ENCODE measurements at regions not wholly inside any gene's neighbourhood (a gene's known extent, or its start where the extent isn't known, plus 50 kb on each side); places are given as distances from the start of the nearest gene placed in this dataset.
"Not testable (repeated sequence)": the region's sequence is repeated elsewhere in the genome, so short reads cannot be mapped to it uniquely, and the experiment has no call there.

DNA sequence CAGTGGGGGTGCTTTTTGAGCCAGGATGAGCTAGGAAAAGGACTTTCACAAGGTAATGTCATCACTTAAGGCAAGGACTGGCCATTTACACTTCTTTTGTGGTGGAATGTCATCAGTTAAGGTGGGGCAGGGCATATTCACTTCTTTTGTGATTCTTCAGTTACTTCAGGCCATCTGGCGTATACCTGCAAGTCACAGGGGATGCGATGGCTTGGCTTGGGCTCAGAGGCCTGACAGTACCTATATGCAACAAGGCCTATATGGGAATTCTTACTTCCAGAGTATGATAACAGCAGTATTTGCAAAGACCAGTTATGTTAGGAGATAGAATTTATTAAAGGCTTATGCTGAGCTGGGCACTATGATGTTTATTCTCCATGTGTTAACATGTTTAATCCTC is 731.9 kb upstream of the MBL2 start:
- not testable (repeated sequence) for H3K4me3 ChIP-seq (ENCODE audit: low read depth in 1 of 5, low read length in 5 of 5); H3K9ac ChIP-seq (ENCODE audit: low read length in 5 of 5)

DNA sequence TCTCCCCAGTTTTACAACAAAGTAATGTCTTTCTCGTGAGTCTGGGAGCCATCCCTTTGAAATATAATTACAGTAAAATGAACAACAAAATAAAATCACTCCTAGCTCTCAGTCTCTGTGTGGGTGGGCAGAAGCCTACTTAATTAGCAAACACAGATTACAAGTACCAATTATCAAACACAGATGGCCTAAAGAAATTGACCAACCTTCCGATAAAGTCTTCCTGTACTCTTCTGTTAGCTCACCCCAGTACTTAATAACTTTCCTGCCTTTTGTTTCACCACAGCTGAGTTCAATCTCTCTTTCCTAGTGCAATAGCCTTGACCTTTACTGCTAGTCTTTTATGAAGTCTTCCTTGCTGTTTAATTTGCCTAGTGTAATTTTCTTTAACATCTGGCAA is 719.2 kb upstream of the MBL2 start:
- no peak overlapping the region for H3K27ac ChIP-seq (ENCODE audit: low read depth, low read length)
- H3K36me3 ChIP-seq (ENCODE audit: control insufficient read depth in 5 of 5, insufficient read depth in 5 of 5, low read length in 5 of 5) = no peaks in the 10 kb centered on the region
- no peaks in the 10 kb centered on the region for H3K4me1 ChIP-seq (ENCODE audit: control insufficient read depth in 5 of 5, insufficient read depth in 5 of 5, low read length in 5 of 5)
- H3K4me3 ChIP-seq (ENCODE audit: low read depth in 1 of 5, low read length in 5 of 5) = no peak overlapping the region
- H3K9ac ChIP-seq (ENCODE audit: low read length in 5 of 5) = no peak overlapping the region
- no peaks in the 10 kb centered on the region for H3K27me3 ChIP-seq (ENCODE audit: control insufficient read depth in 5 of 5, insufficient read depth in 4 of 5, low read length in 5 of 5)
- H3K9me3 ChIP-seq (ENCODE audit: control insufficient read depth in 5 of 5, low read length in 5 of 5) = no peaks in the 10 kb centered on the region

More for the DNA sequence above, 731.9 kb upstream of the MBL2 start:
- H3K27me3 ChIP-seq (ENCODE audit: control insufficient read depth in 5 of 5, insufficient read depth in 4 of 5, low read length in 5 of 5); H3K4me1 ChIP-seq (ENCODE audit: control insufficient read depth in 5 of 5, insufficient read depth in 5 of 5, low read length in 5 of 5); H3K36me3 ChIP-seq (ENCODE audit: control insufficient read depth in 5 of 5, insufficient read depth in 5 of 5, low read length in 5 of 5); H3K27ac ChIP-seq (ENCODE audit: low read depth, low read length); H3K9me3 ChIP-seq (ENCODE audit: control insufficient read depth in 5 of 5, low read length in 5 of 5): not testable (repeated sequence)

DNA sequence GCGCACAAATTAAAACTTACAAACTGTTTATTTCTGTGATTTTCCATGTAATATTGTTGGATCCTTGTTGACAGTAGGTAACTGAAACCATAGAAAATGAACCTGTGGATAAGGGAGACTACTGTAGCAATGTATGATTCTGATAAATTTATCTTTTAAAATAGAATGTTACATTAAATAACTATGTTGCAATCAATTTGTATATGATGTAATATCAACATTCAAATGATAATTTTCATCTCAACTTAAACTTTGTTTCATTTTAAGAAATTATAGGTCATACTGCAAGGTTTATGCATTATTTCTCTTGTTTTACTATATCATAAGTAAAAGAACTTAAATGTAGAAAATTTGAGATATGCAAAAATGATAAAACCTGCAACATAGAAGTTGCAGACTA is 718.0 kb upstream of the MBL2 start:
- no peak overlapping the region for H3K9ac ChIP-seq (ENCODE audit: low read length in 5 of 5)
- H3K27me3 ChIP-seq (ENCODE audit: control insufficient read depth in 5 of 5, insufficient read depth in 4 of 5, low read length in 5 of 5) = no peaks in the 10 kb centered on the region
- H3K4me1 ChIP-seq (ENCODE audit: control insufficient read depth in 5 of 5, insufficient read depth in 5 of 5, low read length in 5 of 5) = no peaks in the 10 kb centered on the region
- no peak overlapping the region for H3K27ac ChIP-seq (ENCODE audit: low read depth, low read length)
- no peaks in the 10 kb centered on the region for H3K36me3 ChIP-seq (ENCODE audit: control insufficient read depth in 5 of 5, insufficient read depth in 5 of 5, low read length in 5 of 5)
- H3K4me3 ChIP-seq (ENCODE audit: low read depth in 1 of 5, low read length in 5 of 5) = no peak overlapping the region
- H3K9me3 ChIP-seq (ENCODE audit: control insufficient read depth in 5 of 5, low read length in 5 of 5) = peaks cover 0 to 5% (median 2%) of the 10 kb centered on the region in 5 donors

GRCh38 chr10:53489335-53490182 is 717.0 kb upstream of the MBL2 start:
- no peak overlapping the region for H3K4me3 ChIP-seq (ENCODE audit: low read depth in 1 of 5, low read length in 5 of 5)

GRCh38 chr10:53487019-53487983 is 714.7 kb upstream of the MBL2 start:
- H3K36me3 ChIP-seq (ENCODE audit: control insufficient read depth in 5 of 5, insufficient read depth in 5 of 5, low read length in 5 of 5) = no peaks in the 10 kb centered on the region

More at GRCh38 chr10:53489335-53490182, 717.0 kb upstream of the MBL2 start:
- no peaks in the 10 kb centered on the region for H3K36me3 ChIP-seq (ENCODE audit: control insufficient read depth in 5 of 5, insufficient read depth in 5 of 5, low read length in 5 of 5)
- H3K9ac ChIP-seq (ENCODE audit: low read length in 5 of 5) = no peak overlapping the region
- H3K9me3 ChIP-seq (ENCODE audit: control insufficient read depth in 5 of 5, low read length in 5 of 5) = peaks cover 0 to 12% (median 8%) of the 10 kb centered on the region in 5 donors
- no peaks in the 10 kb centered on the region for H3K4me1 ChIP-seq (ENCODE audit: control insufficient read depth in 5 of 5, insufficient read depth in 5 of 5, low read length in 5 of 5)
- no peaks in the 10 kb centered on the region for H3K27me3 ChIP-seq (ENCODE audit: control insufficient read depth in 5 of 5, insufficient read depth in 4 of 5, low read length in 5 of 5)
- no peak overlapping the region for H3K27ac ChIP-seq (ENCODE audit: low read depth, low read length)

DNA sequence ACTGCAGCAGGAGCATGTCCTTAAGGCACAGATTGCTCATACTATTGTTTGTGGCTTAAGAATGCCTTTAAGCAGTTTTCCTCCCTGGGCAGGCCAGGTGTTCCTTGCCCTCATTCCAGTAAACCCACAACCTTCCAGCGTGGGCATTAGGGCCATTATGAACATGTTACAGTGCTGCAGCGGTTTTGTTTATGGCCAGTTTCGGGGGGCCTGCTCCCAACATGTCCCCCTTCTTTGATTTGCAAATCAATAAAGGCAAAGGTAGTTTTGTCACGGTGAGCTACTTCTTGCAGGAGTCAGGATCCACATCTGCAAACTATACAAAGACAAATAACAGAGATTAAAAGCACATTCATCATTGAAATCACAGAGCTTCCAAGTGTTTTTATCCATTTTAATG is 712.8 kb upstream of the MBL2 start:
- not testable (repeated sequence) for H3K27ac ChIP-seq (ENCODE audit: low read depth, low read length); H3K27me3 ChIP-seq (ENCODE audit: control insufficient read depth in 5 of 5, insufficient read depth in 4 of 5, low read length in 5 of 5); H3K4me3 ChIP-seq (ENCODE audit: low read depth in 1 of 5, low read length in 5 of 5); H3K36me3 ChIP-seq (ENCODE audit: control insufficient read depth in 5 of 5, insufficient read depth in 5 of 5, low read length in 5 of 5); H3K9ac ChIP-seq (ENCODE audit: low read length in 5 of 5); H3K4me1 ChIP-seq (ENCODE audit: control insufficient read depth in 5 of 5, insufficient read depth in 5 of 5, low read length in 5 of 5)
- peaks cover 0 to 12% (median 8%) of the 10 kb centered on the region in 5 donors for H3K9me3 ChIP-seq (ENCODE audit: control insufficient read depth in 5 of 5, low read length in 5 of 5)

More at GRCh38 chr10:53487019-53487983, 714.7 kb upstream of the MBL2 start:
- H3K9ac ChIP-seq (ENCODE audit: low read length in 5 of 5) = no peak overlapping the region
- H3K27me3 ChIP-seq (ENCODE audit: control insufficient read depth in 5 of 5, insufficient read depth in 4 of 5, low read length in 5 of 5) = no peaks in the 10 kb centered on the region
- H3K4me1 ChIP-seq (ENCODE audit: control insufficient read depth in 5 of 5, insufficient read depth in 5 of 5, low read length in 5 of 5) = no peaks in the 10 kb centered on the region
- no peak overlapping the region for H3K27ac ChIP-seq (ENCODE audit: low read depth, low read length)
- peaks cover 0 to 12% (median 8%) of the 10 kb centered on the region in 5 donors for H3K9me3 ChIP-seq (ENCODE audit: control insufficient read depth in 5 of 5, low read length in 5 of 5)
- no peak overlapping the region for H3K4me3 ChIP-seq (ENCODE audit: low read depth in 1 of 5, low read length in 5 of 5)

DNA sequence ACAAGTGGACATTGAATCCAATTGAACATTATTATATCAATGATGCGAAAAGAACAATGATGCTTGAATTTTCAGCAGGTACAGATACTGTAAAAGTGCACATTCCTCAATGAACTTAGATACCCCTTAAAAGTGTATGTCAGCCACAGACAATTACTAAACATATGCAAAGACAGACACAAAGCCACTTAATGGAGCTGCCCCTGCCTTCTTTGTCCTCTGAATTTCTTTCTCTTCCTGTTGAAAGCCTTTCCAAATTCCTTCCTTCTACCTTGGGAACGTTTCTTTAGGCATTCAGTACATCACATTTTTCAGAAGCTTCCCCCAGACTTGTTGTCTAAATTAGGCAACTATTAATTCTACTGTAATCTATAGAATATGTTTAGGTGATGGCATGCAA is 706.8 kb upstream of the MBL2 start:
- Histone ChIP-seq H3K4me3 (ENCODE audit: low read depth in 1 of 5, low read length in 5 of 5) (no peak overlapping the region), H3K4me1 (ENCODE audit: control insufficient read depth in 5 of 5, insufficient read depth in 5 of 5, low read length in 5 of 5) (no peaks in the 10 kb centered on the region), H3K27me3 (ENCODE audit: control insufficient read depth in 5 of 5, insufficient read depth in 4 of 5, low read length in 5 of 5) (no peaks in the 10 kb centered on the region), H3K27ac (ENCODE audit: low read depth, low read length) (no peak overlapping the region), H3K36me3 (ENCODE audit: control insufficient read depth in 5 of 5, insufficient read depth in 5 of 5, low read length in 5 of 5) (no peaks in the 10 kb centered on the region), H3K9me3 (ENCODE audit: control insufficient read depth in 5 of 5, low read length in 5 of 5) (no peaks in the 10 kb centered on the region), H3K9ac (ENCODE audit: low read length in 5 of 5) (no peak overlapping the region)

DNA sequence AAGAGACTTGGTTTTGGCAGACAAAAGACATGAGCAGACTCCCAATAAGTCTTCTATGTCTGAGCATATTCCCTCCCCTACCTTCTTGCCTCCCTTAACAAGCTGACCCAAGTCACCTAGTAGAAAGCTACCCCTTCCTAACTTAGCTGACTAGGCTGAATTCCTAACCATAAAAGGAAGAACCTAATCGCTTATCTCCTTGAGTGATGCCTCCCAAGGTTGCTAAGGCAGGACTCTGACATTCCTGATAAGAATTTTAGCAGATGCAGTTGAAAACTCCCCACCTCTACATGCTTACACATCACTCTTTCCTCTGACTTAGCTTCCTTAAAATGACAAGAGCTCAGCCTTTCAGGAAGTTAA is 704.7 kb upstream of the MBL2 start:
- Histone ChIP-seq H3K4me1 (ENCODE audit: control insufficient read depth in 5 of 5, insufficient read depth in 5 of 5, low read length in 5 of 5) (no peaks in the 10 kb centered on the region), H3K9me3 (ENCODE audit: control insufficient read depth in 5 of 5, low read length in 5 of 5) (no peaks in the 10 kb centered on the region), H3K9ac (ENCODE audit: low read length in 5 of 5) (no peak overlapping the region), H3K27me3 (ENCODE audit: control insufficient read depth in 5 of 5, insufficient read depth in 4 of 5, low read length in 5 of 5) (no peaks in the 10 kb centered on the region), H3K27ac (ENCODE audit: low read depth, low read length) (no peak overlapping the region), H3K4me3 (ENCODE audit: low read depth in 1 of 5, low read length in 5 of 5) (no peak overlapping the region), H3K36me3 (ENCODE audit: control insufficient read depth in 5 of 5, insufficient read depth in 5 of 5, low read length in 5 of 5) (no peaks in the 10 kb centered on the region)

DNA sequence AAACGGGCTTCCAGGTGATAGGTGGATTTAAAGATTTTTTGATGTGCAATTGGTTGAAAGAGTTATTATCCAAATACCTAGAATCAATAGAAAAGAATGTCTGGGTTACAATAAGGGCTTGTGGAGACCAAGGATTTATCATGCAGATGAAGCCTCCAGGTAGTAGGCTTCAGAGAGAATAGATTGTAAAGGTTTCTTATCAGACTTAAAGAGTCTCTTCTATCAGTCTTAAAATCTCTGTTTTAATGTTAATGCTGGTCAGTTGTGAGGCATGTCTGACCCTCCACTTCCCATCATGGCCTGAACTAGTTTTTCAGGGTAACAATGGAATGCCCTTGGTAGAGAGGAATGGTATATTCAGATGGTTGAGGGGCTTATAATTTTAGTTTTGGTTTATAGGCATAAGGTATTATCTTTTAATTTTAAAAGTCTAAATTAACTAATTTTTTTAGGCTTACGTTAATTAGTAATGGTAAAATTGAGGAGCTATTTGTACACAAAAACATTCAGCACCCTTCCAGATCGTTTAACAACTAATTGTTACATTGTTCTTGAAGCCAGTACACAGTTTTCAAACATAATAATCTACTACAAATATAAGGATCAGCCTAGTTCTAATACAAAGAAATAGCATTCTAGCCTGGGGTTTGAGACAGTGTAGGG is 704.2 kb upstream of the MBL2 start:
- H3K27ac ChIP-seq (ENCODE audit: low read depth, low read length) = no peak overlapping the region
- H3K9me3 ChIP-seq (ENCODE audit: control insufficient read depth in 5 of 5, low read length in 5 of 5) = no peaks in the 10 kb centered on the region
- H3K4me3 ChIP-seq (ENCODE audit: low read depth in 1 of 5, low read length in 5 of 5) = no peak overlapping the region
- H3K9ac ChIP-seq (ENCODE audit: low read length in 5 of 5) = no peak overlapping the region
- no peaks in the 10 kb centered on the region for H3K27me3 ChIP-seq (ENCODE audit: control insufficient read depth in 5 of 5, insufficient read depth in 4 of 5, low read length in 5 of 5)
- no peaks in the 10 kb centered on the region for H3K4me1 ChIP-seq (ENCODE audit: control insufficient read depth in 5 of 5, insufficient read depth in 5 of 5, low read length in 5 of 5)
- no peaks in the 10 kb centered on the region for H3K36me3 ChIP-seq (ENCODE audit: control insufficient read depth in 5 of 5, insufficient read depth in 5 of 5, low read length in 5 of 5)

Measured in subcutaneous abdominal adipose tissue (tissue), 5 donors.